ENCODE measurements at regions not wholly inside any gene's neighbourhood (a gene's known extent, or its start where the extent isn't known, plus 50 kb on each side); places are given as distances from the start of the nearest gene placed in this dataset.

DNA sequence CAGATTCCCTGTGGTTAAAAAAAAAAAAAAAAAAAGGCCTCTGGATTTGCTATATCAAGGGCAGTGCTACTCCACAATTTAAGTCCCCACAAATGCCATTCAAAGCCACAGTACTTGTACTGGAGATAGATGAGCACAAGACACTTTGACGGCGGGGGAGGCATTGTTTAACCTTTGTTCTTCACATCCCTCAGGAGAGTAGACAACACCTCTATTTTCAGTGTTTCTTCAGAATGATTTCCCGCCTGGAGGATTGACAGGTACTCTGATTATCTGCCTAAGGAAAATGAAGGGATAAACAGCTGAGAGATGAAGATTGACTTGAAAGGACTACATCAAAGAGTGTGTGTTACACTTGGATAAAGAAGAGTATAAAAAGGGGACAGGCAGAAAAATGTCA lies 58.7 kb downstream of the OTOL1 start:
- no peak for TF ChIP-seq CTCF (IDR thresholded peaks at IDR 0.05; ENCODE audit: control extremely low read depth, extremely low read depth)
- H3K9ac ChIP-seq (ENCODE audit: insufficient read depth in 1 of 2, low read length in 2 of 2): no peak overlapping the region
- peaks cover 0 to 6% (median 0%) of the 10 kb centered on the region in 5 donors for H3K4me1 ChIP-seq (ENCODE audit: control insufficient read depth in 5 of 5, insufficient read depth in 5 of 5, low read length in 5 of 5)
- no peaks in the 10 kb centered on the region for H3K9me3 ChIP-seq (ENCODE audit: control insufficient read depth in 4 of 4, insufficient read depth in 3 of 4, low read length in 3 of 4)
- 69 to 83% methylated on average over 3 of the region's 3 CpGs for WGBS, 2 donors
- H3K27ac ChIP-seq (ENCODE audit: low read depth in 1 of 2, low read length in 1 of 2): no peak overlapping the region
- peaks cover 0 to 2% (median 0%) of the 10 kb centered on the region in 3 donors for H3K27me3 ChIP-seq (ENCODE audit: control insufficient read depth in 3 of 3, insufficient read depth in 3 of 3, low read length in 2 of 3)
- no peak for ATAC-seq (ENCODE audit: insufficient read depth, low FRiP score)
- H3K4me3 ChIP-seq: no peak overlapping the region
- no peaks in the 10 kb centered on the region for H3K36me3 ChIP-seq (ENCODE audit: control insufficient read depth in 4 of 4, insufficient read depth in 4 of 4, low read length in 4 of 4)
- no peak for DNase-seq

GRCh38 chr3:161556533-161556932 lies 59.9 kb downstream of the OTOL1 start:
- no peak overlapping the region for H3K4me3 ChIP-seq
- peaks cover 0 to 4% (median 2%) of the 10 kb centered on the region in 3 donors for H3K27me3 ChIP-seq (ENCODE audit: control insufficient read depth in 3 of 3, insufficient read depth in 3 of 3, low read length in 2 of 3)
- 65 to 79% methylated on average over 3 of the region's 3 CpGs for WGBS, 2 donors
- H3K9me3 ChIP-seq (ENCODE audit: control insufficient read depth in 4 of 4, insufficient read depth in 3 of 4, low read length in 3 of 4): no peaks in the 10 kb centered on the region
- H3K27ac ChIP-seq (ENCODE audit: low read depth in 1 of 2, low read length in 1 of 2): no peak overlapping the region
- DNase-seq: no peak
- ATAC-seq (ENCODE audit: insufficient read depth, low FRiP score): no peak
- H3K4me1 ChIP-seq (ENCODE audit: control insufficient read depth in 5 of 5, insufficient read depth in 5 of 5, low read length in 5 of 5): peaks cover 0 to 7% (median 0%) of the 10 kb centered on the region in 5 donors
- no peak overlapping the region for H3K9ac ChIP-seq (ENCODE audit: insufficient read depth in 1 of 2, low read length in 2 of 2)
- no peak for TF ChIP-seq CTCF (IDR thresholded peaks at IDR 0.05; ENCODE audit: control extremely low read depth, extremely low read depth)
- H3K36me3 ChIP-seq (ENCODE audit: control insufficient read depth in 4 of 4, insufficient read depth in 4 of 4, low read length in 4 of 4): no peaks in the 10 kb centered on the region

- DNase-seq (no peak), ATAC-seq (ENCODE audit: insufficient read depth, low FRiP score) (no peak)
- H3K9me3 ChIP-seq (ENCODE audit: control insufficient read depth in 4 of 4, insufficient read depth in 3 of 4, low read length in 3 of 4): no peaks in the 10 kb centered on the region
- H3K4me3 ChIP-seq: no peak overlapping the region
- WGBS, 2 donors: 44 to 63% methylated on average over 1 of the region's 1 CpG
- no peak overlapping the region for H3K27ac ChIP-seq (ENCODE audit: low read depth in 1 of 2, low read length in 1 of 2)
- TF ChIP-seq CTCF (IDR thresholded peaks at IDR 0.05; ENCODE audit: control extremely low read depth, extremely low read depth): no peak
- peaks cover 0 to 4% (median 2%) of the 10 kb centered on the region in 3 donors for H3K27me3 ChIP-seq (ENCODE audit: control insufficient read depth in 3 of 3, insufficient read depth in 3 of 3, low read length in 2 of 3)
- H3K36me3 ChIP-seq (ENCODE audit: control insufficient read depth in 4 of 4, insufficient read depth in 4 of 4, low read length in 4 of 4): no peaks in the 10 kb centered on the region
- H3K9ac ChIP-seq (ENCODE audit: insufficient read depth in 1 of 2, low read length in 2 of 2): no peak overlapping the region
- peaks cover 0 to 7% (median 0%) of the 10 kb centered on the region in 5 donors for H3K4me1 ChIP-seq (ENCODE audit: control insufficient read depth in 5 of 5, insufficient read depth in 5 of 5, low read length in 5 of 5)
Observed at GRCh38 chr3:161556941-161557340, 60.3 kb downstream of the OTOL1 start.
